ENCODE measurements at regions not wholly inside any gene's neighbourhood (a gene's known extent, or its start where the extent isn't known, plus 50 kb on each side); places are given as distances from the start of the nearest gene placed in this dataset.

DNA sequence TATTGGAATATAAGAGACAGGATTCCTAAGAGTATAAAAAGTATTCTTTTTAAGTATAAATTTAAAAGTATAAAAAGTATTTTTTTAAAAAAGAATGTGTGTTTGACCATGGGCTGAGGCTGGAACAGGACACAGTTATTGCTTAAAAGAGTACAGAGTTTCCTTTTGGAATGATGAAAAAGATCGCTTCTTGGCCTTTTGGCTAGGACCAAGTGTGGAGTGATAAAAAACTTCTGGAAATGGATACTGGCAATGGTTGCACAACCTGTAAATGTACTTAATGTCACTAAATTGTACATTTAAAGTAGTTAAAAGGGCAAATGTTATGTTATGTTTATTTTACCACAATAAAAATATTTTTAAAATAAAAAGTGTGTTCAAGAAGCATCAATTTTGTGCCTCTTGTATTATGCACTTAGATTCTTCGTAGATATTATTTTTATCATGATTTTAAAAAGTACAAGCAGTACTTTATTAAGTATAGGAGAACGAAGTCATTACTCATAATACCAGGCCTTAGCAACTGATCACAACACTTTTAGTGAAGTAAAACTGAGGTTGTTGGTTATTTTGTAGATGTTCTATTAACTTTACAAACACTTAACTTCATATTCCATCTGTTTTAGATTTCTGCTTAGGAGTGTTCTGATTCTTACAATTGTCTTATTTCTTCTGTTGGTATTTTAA lies 389.1 kb upstream of the ZP4 start:
- H3K4me3 Mint-ChIP-seq (ENCODE audit: unreplicated experiment) = no peak overlapping the region
- no peak overlapping the region for H3K27ac Mint-ChIP-seq (ENCODE audit: unreplicated experiment)
- H3K36me3 Mint-ChIP-seq (ENCODE audit: low read depth) = peaks cover 11% of the 10 kb centered on the region

DNA sequence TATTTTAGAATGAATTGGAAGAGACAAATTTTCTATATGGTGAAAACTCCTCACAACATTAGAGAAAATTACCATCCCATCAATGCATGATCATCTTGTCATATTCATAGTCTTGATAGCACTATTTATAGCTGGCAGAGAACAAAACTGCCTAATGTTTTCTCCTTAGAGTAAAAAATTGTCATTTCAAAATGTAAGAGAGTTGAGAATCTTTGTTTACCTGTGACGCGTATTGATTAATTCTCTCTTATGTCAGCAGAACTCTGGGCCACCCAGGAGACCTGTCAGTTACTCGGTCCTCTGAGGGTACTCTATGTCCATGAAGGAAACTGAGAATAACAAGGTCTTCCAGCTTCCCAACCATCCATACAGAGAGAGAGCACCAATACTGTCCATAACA lies 381.4 kb upstream of the ZP4 start:
- H3K9me3 Mint-ChIP-seq (ENCODE audit: low read depth) = peaks cover 27% of the 10 kb centered on the region
- H3K36me3 Mint-ChIP-seq (ENCODE audit: low read depth) = peaks cover 9% of the 10 kb centered on the region
- no peak overlapping the region for H3K27ac Mint-ChIP-seq (ENCODE audit: unreplicated experiment)
- H3K4me1 Mint-ChIP-seq (ENCODE audit: low read depth) = no peaks in the 10 kb centered on the region
- no peak overlapping the region for H3K4me3 Mint-ChIP-seq (ENCODE audit: unreplicated experiment)
- no peaks in the 10 kb centered on the region for H3K27me3 Mint-ChIP-seq (ENCODE audit: low read depth)
- no peak for DNase-seq (ENCODE audit: low spot score)
- TF ChIP-seq, protein P1, sequence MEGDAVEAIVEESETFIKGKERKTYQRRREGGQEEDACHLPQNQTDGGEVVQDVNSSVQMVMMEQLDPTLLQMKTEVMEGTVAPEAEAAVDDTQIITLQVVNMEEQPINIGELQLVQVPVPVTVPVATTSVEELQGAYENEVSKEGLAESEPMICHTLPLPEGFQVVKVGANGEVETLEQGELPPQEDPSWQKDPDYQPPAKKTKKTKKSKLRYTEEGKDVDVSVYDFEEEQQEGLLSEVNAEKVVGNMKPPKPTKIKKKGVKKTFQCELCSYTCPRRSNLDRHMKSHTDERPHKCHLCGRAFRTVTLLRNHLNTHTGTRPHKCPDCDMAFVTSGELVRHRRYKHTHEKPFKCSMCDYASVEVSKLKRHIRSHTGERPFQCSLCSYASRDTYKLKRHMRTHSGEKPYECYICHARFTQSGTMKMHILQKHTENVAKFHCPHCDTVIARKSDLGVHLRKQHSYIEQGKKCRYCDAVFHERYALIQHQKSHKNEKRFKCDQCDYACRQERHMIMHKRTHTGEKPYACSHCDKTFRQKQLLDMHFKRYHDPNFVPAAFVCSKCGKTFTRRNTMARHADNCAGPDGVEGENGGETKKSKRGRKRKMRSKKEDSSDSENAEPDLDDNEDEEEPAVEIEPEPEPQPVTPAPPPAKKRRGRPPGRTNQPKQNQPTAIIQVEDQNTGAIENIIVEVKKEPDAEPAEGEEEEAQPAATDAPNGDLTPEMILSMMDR (IDR thresholded peaks at IDR 0.05) = no peak

More for the DNA sequence above, 389.1 kb upstream of the ZP4 start:
- Mint-ChIP-seq H3K9me3 (ENCODE audit: low read depth) (peaks cover 31% of the 10 kb centered on the region), H3K27me3 (ENCODE audit: low read depth) (no peaks in the 10 kb centered on the region), H3K4me1 (ENCODE audit: low read depth) (peaks cover 4% of the 10 kb centered on the region)
- DNase-seq (ENCODE audit: low spot score) = no peak
- TF ChIP-seq, protein P1 (IDR thresholded peaks at IDR 0.05) = no peak

DNA sequence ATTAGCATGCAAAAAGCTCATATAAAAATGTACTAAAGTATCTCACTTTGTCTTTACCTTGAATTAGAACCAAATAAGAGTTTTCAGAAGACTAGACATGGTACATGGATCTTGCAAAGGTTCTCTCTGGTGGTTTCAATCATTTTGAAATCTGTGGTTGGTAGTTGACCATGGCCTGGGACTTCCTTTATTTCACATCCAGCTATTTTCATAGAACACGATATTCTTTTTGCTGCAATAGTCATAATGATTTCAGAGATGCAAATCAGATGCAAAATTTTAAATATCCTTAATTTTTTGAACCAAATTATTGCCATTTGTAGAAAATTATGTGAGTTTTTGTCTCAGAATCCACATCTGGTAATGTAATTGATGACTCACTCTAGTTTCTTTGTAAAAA lies 375.1 kb upstream of the ZP4 start:
- TF ChIP-seq, protein P1 (IDR thresholded peaks at IDR 0.05) = no peak
- peaks cover 3% of the 10 kb centered on the region for H3K9me3 Mint-ChIP-seq (ENCODE audit: low read depth)
- H3K4me1 Mint-ChIP-seq (ENCODE audit: low read depth) = no peaks in the 10 kb centered on the region
- no peaks in the 10 kb centered on the region for H3K36me3 Mint-ChIP-seq (ENCODE audit: low read depth)
- no peak overlapping the region for H3K4me3 Mint-ChIP-seq (ENCODE audit: unreplicated experiment)
- no peak for DNase-seq (ENCODE audit: low spot score)
- H3K27me3 Mint-ChIP-seq (ENCODE audit: low read depth) = peaks cover 2% of the 10 kb centered on the region
- H3K27ac Mint-ChIP-seq (ENCODE audit: unreplicated experiment) = no peak overlapping the region

DNA sequence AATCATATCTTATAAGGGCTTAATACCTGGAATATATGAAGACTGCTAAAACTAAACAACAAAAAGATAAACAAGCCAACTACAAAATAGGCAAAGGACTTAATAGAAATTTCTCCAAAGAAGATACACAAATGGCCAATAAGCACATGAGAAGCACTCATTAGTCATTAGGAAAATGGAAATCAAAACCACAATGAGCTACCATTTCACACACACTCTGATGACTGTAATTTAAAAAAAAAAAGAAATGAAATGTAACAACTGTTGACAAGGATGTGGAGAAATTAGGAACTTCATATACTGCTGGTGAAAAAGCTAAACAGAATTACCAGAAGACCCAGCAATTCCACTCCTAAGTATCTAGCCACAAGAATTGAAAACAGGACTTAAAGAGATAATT lies 374.2 kb upstream of the ZP4 start:
- no peaks in the 10 kb centered on the region for H3K36me3 Mint-ChIP-seq (ENCODE audit: low read depth)
- H3K9me3 Mint-ChIP-seq (ENCODE audit: low read depth) = peaks cover 3% of the 10 kb centered on the region
- TF ChIP-seq, protein P1 (IDR thresholded peaks at IDR 0.05) = no peak
- no peaks in the 10 kb centered on the region for H3K4me1 Mint-ChIP-seq (ENCODE audit: low read depth)
- peaks cover 2% of the 10 kb centered on the region for H3K27me3 Mint-ChIP-seq (ENCODE audit: low read depth)
- H3K4me3 Mint-ChIP-seq (ENCODE audit: unreplicated experiment) = no peak overlapping the region
- no peak for DNase-seq (ENCODE audit: low spot score)
- H3K27ac Mint-ChIP-seq (ENCODE audit: unreplicated experiment) = no peak overlapping the region

DNA sequence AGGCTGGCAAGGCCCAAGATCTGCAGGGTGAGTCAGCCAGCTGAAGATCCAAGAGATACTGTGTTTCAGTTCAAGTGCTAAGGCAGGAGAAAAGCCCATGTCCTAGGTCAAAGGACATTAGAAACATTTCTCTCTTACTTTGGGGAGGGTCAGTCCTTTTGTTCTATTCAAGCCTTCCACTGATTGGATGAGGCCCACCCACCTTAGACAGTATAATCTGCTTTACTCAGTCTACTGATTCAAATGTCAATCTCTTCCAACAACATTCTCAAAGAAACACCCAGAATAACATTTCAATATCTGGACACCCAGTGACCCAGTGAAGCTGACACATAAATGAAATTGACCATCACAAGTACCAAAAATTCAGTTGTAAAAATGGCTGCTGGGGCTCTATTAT lies 367.8 kb upstream of the ZP4 start:
- H3K27me3 Mint-ChIP-seq (ENCODE audit: low read depth) = peaks cover 3% of the 10 kb centered on the region
- H3K4me3 Mint-ChIP-seq (ENCODE audit: unreplicated experiment) = no peak overlapping the region
- H3K9me3 Mint-ChIP-seq (ENCODE audit: low read depth) = no peaks in the 10 kb centered on the region
- DNase-seq (ENCODE audit: low spot score) = no peak
- TF ChIP-seq, protein P1 (IDR thresholded peaks at IDR 0.05) = no peak
- H3K4me1 Mint-ChIP-seq (ENCODE audit: low read depth) = no peaks in the 10 kb centered on the region
- no peak overlapping the region for H3K27ac Mint-ChIP-seq (ENCODE audit: unreplicated experiment)
- H3K36me3 Mint-ChIP-seq (ENCODE audit: low read depth) = no peaks in the 10 kb centered on the region

Data from chondrocyte (in vitro differentiated cells).